IMR-90 (cell line): ENCODE measurements at regions not wholly inside any gene's neighbourhood (a gene's known extent, or its start where the extent isn't known, plus 50 kb on each side); places are given as distances from the start of the nearest gene placed in this dataset.

ENCODE experiments used
- ATAC-seq: fragments of 200-7000 bp; cut with Tn5 transposase; 2 replicates; pipeline ENCODE4 v1.9.1; 2020; ENCODE audit warnings: low read depth, mild to moderate bottlenecking, moderate library complexity
- BruUV-seq: library from RNA; stranded (reverse); fragments of 400-500 nt; replicated peaks from 2 replicates; lab custom pipeline; 2021; lab: Mats Ljungman, UMichigan
- CTCF ChIA-PET: fragments of 300-600 bp; formaldehyde crosslinking; extraction: SDS; loops from one replicate; lab custom pipeline; 2021; ENCODE audit warnings: antibody characterized with exemption; lab: Yijun Ruan, JAX
- POLR2A ChIA-PET: fragments of 300-600 bp; sonication (Branson Sonifier 250); formaldehyde crosslinking; loops from one replicate; lab custom pipeline; 2022; ENCODE audit warnings: antibody characterized with exemption; ENCODE audit not compliant: unreplicated experiment; lab: Charles Lee
- DNase-seq: peaks from one replicate; pipeline ENCODE4 v3.0.0; 2013
- H2AFZ ChIP-seq: replicated peaks from 2 replicates; pipeline ENCODE3; 2013; ENCODE audit warnings: low read length, mild to moderate bottlenecking; ENCODE audit not compliant: poor library complexity
- H2AK5ac ChIP-seq: 2 replicates; pipeline ENCODE4 v1.6.1; 2013; ENCODE audit warnings: low read depth, low read length, inconsistent platforms
- H2AK9ac ChIP-seq: replicated peaks from 2 replicates; pipeline ENCODE3; 2013; ENCODE audit warnings: mild to moderate bottlenecking, low read depth, low read length, moderate library complexity; ENCODE audit not compliant: poor library complexity
- H2BK120ac ChIP-seq: 2 replicates; pipeline ENCODE4 v1.6.1; 2013; ENCODE audit warnings: low read depth, low read length, inconsistent platforms
- H2BK15ac ChIP-seq: 3 replicates; pipeline ENCODE4 v1.6.1; 2013; ENCODE audit warnings: low read depth, low read length, inconsistent platforms
- H2BK20ac ChIP-seq: 2 replicates; pipeline ENCODE4 v1.6.1; 2013; ENCODE audit warnings: low read depth, mild to moderate bottlenecking, inconsistent platforms, low read length, moderate library complexity
- H2BK5ac ChIP-seq: 2 replicates; pipeline ENCODE4 v1.6.1; 2013; ENCODE audit warnings: mild to moderate bottlenecking, low read depth, low read length, inconsistent platforms; ENCODE audit not compliant: poor library complexity, severe bottlenecking
- H3K14ac ChIP-seq: replicated peaks from 2 replicates; pipeline ENCODE4 v1.6.1; 2013; ENCODE audit warnings: low read depth, low read length, inconsistent platforms
- H3K18ac ChIP-seq: 2 replicates; pipeline ENCODE4 v1.6.1; 2013; ENCODE audit warnings: low read depth, low read length, control low read depth
- H3K23ac ChIP-seq: 2 replicates; pipeline ENCODE4 v1.6.1; 2013; ENCODE audit warnings: low read depth, low read length, inconsistent platforms
- H3K27ac ChIP-seq: 2 replicates; pipeline ENCODE4 v1.5.1; 2013; ENCODE audit warnings: mild to moderate bottlenecking, control low read depth, low read length; ENCODE audit not compliant: insufficient read depth
- H3K27me3 ChIP-seq: 2 replicates; pipeline ENCODE4 v1.6.1; 2013; ENCODE audit warnings: low read length; ENCODE audit not compliant: control insufficient read depth, insufficient read depth
- H3K36me3 ChIP-seq: 2 replicates; pipeline ENCODE4 v1.6.1; 2013; ENCODE audit warnings: low read length, mixed read lengths; ENCODE audit not compliant: control insufficient read depth, insufficient read depth
- H3K4ac ChIP-seq: 2 replicates; pipeline ENCODE4 v1.6.1; 2013; ENCODE audit warnings: low read depth, low read length, inconsistent platforms
- H3K4me1 ChIP-seq: 2 replicates; pipeline ENCODE4 v1.6.1; 2013; ENCODE audit warnings: low read length, mixed read lengths; ENCODE audit not compliant: control insufficient read depth, insufficient read depth
- H3K4me2 ChIP-seq: 2 replicates; pipeline ENCODE4 v1.6.1; 2013; ENCODE audit warnings: low read depth, mild to moderate bottlenecking, control low read depth, low read length, moderate library complexity
- H3K4me3 ChIP-seq: 2 replicates; pipeline ENCODE4 v1.5.1; 2013; ENCODE audit warnings: low read depth, mild to moderate bottlenecking, control low read depth, low read length, moderate library complexity; ENCODE audit not compliant: insufficient read depth
- H3K56ac ChIP-seq: 2 replicates; pipeline ENCODE4 v1.6.1; 2013; ENCODE audit warnings: low read length, inconsistent platforms; ENCODE audit not compliant: insufficient read depth; ENCODE audit errors: extremely low read depth
- H3K79me1 ChIP-seq, 2 experiments: 2 replicates each; pipeline ENCODE4 v1.6.1; 2013; ENCODE audit warnings: low read length in 2 of 2, inconsistent platforms in 1 of 2, low read depth in 1 of 2
- H3K9ac ChIP-seq: 2 replicates; pipeline ENCODE4 v1.6.1; 2013; ENCODE audit warnings: low read depth, low read length, control low read depth
- H3K9me1 ChIP-seq: 2 replicates; pipeline ENCODE4 v1.6.1; 2013; ENCODE audit warnings: low read length, inconsistent platforms; ENCODE audit not compliant: insufficient read depth
- H3K9me3 ChIP-seq: 2 replicates; pipeline ENCODE4 v1.6.1; 2013; ENCODE audit warnings: low read length; ENCODE audit not compliant: control insufficient read depth, insufficient read depth
- H4K20me1 ChIP-seq: 2 replicates; pipeline ENCODE4 v1.6.1; 2013; ENCODE audit warnings: low read length, inconsistent platforms; ENCODE audit not compliant: insufficient read depth
- H4K5ac ChIP-seq: 2 replicates; pipeline ENCODE4 v1.6.1; 2013; ENCODE audit warnings: mild to moderate bottlenecking, low read depth, low read length, control low read depth
- H4K8ac ChIP-seq, 2 experiments: 2 replicates each; pipeline ENCODE4 v1.6.1; 2013; ENCODE audit warnings: low read depth in 2 of 2, low read length in 2 of 2, control low read depth in 1 of 2, inconsistent platforms in 1 of 2
- H4K91ac ChIP-seq: 2 replicates; pipeline ENCODE4 v1.6.1; 2013; ENCODE audit warnings: low read depth, low read length, inconsistent platforms; ENCODE audit not compliant: insufficient read depth
- CEBPB ChIP-seq: IDR thresholded peaks from 2 replicates; pipeline ENCODE4 v1.6.1; 2012; ENCODE audit warnings: low read depth, low read length, improper control_type of control experiment
- RAD21 ChIP-seq: IDR thresholded peaks from 2 replicates; pipeline ENCODE4 v1.6.1; 2012; ENCODE audit warnings: low read length, improper control_type of control experiment
- WGBS, 2 experiments: methylation state at CpG; one replicate each; pipeline versions ENCODE4 v1.1.5 to v1.1.7; 2013; ENCODE audit warnings: missing lambda C conversion rate in 2 of 2; ENCODE audit not compliant: insufficient read length in 1 of 2; ENCODE audit errors: extremely low coverage in 2 of 2; 5-methylcytosine and 5-hydroxymethylcytosine counted together
- dilution Hi-C: fragments of 300-500 bp; cut with HindIII; formaldehyde crosslinking; loops from one replicate; pipeline ENCODE4 v1.14.3; 2018; ENCODE audit warnings: low sequenced_read_pairs; ENCODE audit not compliant: unreplicated experiment
- in situ Hi-C: fragments of 300-500 bp; cut with MboI; formaldehyde crosslinking; loops from 3 replicates; pipeline ENCODE4 v1.14.3; 2019; ENCODE audit warnings: low sequenced_read_pairs, inconsistent platforms, mixed read lengths
- intact Hi-C: fragments of 100-400 bp; cut with micrococcal nuclease; formaldehyde crosslinking; loops from 2 replicates; pipeline ENCODE4 v1.10.0; 2022

DNA sequence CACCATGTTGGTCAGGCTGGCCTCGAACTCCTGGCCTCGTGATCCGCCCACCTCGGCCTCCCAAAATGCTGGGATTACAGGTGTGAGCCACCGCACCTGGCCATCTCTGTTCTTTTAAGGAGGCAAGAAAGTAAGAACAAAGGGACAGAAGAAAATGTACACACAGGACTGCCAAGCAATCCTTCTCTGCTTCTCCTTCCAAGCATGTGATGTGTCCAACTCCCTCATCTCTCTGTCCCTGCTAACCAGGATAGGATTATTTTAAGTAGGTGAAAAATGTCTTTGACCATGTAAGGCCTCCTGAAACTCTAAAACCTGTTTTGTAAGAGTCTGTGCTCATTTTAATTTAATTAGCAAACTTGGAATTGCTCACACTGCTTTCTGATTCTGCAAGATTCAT is 89.3 kb upstream of the ATL2 start:
- in situ Hi-C loops (no loop called here), intact Hi-C loops (loop anchor here (2.0 kb wide), 1 partner anchor 90 kb away; the partner anchor contains the start of gene ATL2), dilution Hi-C loops (no loop called here)
- Histone ChIP-seq H3K56ac (no peak overlapping the region), H3K27me3 (peaks cover 43% of the 10 kb centered on the region), H3K4ac (no peak overlapping the region; the same call in 1 of the 2 replicates), H3K79me1 (no peaks in the 10 kb centered on the region), H3K14ac (no peak overlapping the region), H4K91ac (no peak overlapping the region), H3K9me1 (0 out of 2 replicates have a peak, but pooled peaks cover 3% of the 10 kb centered on the region), H2BK15ac (no peak overlapping the region), H3K4me1 (peaks cover 7% of the 10 kb centered on the region; the same call in 1 of the 2 replicates), H3K4me2 (peak overlapping the region; percentile 39; the same call in 1 of the 2 replicates), H2AK9ac (no peak overlapping the region), H2BK5ac (no peak overlapping the region), H3K23ac (no peak overlapping the region), H3K9me3 (no peaks in the 10 kb centered on the region), H2BK20ac (no peak overlapping the region), H3K4me3 (no peak overlapping the region), H4K8ac (no peak overlapping the region; a peak in 1 of 4 replicates), H2AFZ (no peak overlapping the region), H2AK5ac (no peak overlapping the region), H4K5ac (peak overlapping the region; percentile 38; the same call in 1 of the 2 replicates), H3K9ac (no peak overlapping the region), H3K18ac (peak overlapping the region; percentile 83), H2BK120ac (no peak overlapping the region), H4K20me1 (0 out of 2 replicates have a peak, but pooled peaks cover 4% of the 10 kb centered on the region), H3K36me3 (no peaks in the 10 kb centered on the region), H3K27ac (peak overlapping the region; percentile 30; the same call in 1 of the 2 replicates)
- ChIA-PET POLR2A (no interaction called here), CTCF (interaction anchor here (1.3 kb wide), 1 partner anchor 90 kb away, joined by 4 read pairs; no protein-coding TSS in a partner anchor)
- DNase-seq (no peak), ATAC-seq (no peak)
- TF ChIP-seq RAD21 (no peak), CEBPB (no peak)
- no TSS peak for BruUV-seq
- WGBS, 2 experiments, result no CpG with 5 or more reads among the region's 5 CpGs
